HG03558 (cell line): ENCODE measurements at regions not wholly inside any gene's neighbourhood (a gene's known extent, or its start where the extent isn't known, plus 50 kb on each side); places are given as distances from the start of the nearest gene placed in this dataset.

Experiments
- ATAC-seq: cut with Tn5 transposase; IDR thresholded peaks from one replicate; pipeline ENCODE4 v1.9.1; 2021; ENCODE audit warnings: moderate number of reproducible peaks; ENCODE audit not compliant: unreplicated experiment; ENCODE audit errors: extremely low read depth

GRCh38 chr2:41119489-41119888, 667.6 kb upstream of the SLC8A1 start:
- ATAC-seq, result no peak

DNA sequence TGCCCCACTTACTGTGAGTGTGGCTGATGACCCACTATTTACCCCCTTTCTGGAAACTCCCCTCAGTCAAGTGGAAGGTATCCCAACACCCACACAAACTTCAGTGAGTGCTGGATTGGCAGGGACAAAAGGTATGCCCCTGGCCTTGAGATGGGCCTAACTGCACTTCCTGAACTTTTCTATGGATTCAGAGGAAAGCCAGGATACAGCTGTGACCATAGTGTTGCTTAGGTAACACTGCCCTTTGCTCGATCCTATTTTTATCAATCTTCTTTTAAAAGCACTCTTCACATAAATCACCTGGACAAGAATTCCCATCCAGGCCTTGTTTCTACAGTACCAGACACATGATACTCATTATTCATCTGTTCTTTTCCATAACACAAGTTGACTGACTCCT, 671.5 kb upstream of the SLC8A1 start:
- no peak for ATAC-seq

GRCh38 chr2:41127351-41127750, 675.5 kb upstream of the SLC8A1 start:
- ATAC-seq, result no peak

GRCh38 chr2:41129988-41130387, 678.1 kb upstream of the SLC8A1 start:
- no peak for ATAC-seq

DNA sequence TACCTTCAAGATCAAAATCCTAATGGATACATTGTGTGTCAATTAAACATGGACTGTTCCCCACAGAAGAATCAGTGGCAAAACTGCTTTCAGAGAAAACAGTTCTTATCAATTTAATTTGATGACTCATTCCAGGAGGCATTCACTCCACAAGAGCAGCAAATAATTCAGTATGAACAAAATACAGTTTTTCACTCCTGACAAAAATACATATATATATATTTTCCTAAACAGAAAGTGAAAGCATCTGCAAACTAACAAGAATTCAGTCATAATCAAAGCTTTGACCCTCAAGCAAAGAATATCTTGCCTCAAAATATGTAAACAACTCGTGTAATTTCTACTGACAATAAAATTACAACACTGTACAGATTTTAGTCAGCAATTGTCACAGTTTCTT, 685.1 kb upstream of the SLC8A1 start:
- ATAC-seq, result no peak

DNA sequence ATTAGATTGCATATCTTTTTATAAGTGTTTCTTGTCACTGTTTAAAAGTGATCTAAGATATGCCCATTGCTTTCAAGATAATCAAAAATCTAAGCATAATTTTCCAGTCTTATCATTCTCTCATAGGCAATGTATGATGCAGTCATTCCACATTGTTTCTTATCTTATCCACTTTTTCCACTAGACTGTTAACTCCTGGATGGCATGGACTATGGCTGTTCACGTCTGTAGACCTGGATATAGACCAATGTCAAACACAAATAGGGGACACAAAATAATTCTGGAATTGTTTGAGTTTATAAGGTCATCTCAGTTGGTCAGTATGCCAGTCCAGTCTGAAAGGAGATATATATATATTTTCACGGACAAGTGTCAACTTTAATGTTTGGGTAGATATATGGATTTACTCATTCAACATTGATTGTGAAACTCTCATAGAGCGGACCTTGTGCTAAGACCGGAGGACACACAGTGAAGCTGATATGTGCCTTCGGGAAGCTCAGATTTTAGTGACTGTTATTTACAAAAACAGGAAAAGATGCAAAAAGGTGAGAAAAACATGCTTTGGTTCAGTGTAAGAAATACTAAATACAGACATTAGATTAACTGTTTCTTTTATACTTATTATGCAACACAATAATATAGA, 689.4 kb upstream of the SLC8A1 start:
- ATAC-seq, result no peak

- ATAC-seq, result no peak
Measured at GRCh38 chr2:41142478-41142877, 690.6 kb upstream of the SLC8A1 start.

DNA sequence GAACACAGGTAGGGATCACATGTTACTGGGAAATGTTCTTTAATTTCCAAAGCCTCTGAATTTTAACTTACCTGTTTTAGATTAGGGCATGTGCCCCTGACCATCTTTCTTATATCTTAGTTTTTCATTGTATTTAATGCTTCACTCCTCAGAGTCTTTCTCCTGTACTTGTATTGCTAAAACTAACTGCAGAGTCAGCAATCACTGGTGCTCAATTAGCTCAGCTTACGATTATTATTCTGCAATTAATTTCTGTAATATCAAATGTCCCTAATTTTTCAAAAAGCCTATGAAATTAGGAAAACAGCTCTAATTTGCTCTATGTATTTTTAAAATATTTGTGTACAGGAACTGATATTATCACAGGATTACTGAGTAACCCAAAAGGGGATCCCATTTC, 693.2 kb upstream of the SLC8A1 start:
- ATAC-seq, result no peak

DNA sequence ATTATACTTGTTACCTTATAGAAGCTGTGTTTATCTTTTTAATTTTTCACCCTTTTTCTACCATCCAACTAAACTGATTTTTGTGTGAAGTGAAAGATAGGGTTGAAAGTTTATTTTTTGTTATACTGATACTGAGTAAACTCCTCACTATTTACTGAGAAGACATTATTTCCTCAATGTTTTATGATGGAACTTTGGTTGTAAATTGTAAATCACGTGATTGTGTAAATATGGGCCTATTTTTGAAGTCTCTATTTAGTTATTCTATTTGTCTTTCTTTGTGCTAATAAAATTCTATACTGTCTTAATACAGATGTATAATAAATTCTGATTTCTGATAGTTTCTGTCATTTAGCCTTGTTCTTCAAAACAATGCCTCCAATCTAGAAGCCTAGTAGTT, 697.2 kb upstream of the SLC8A1 start:
- no peak for ATAC-seq

DNA sequence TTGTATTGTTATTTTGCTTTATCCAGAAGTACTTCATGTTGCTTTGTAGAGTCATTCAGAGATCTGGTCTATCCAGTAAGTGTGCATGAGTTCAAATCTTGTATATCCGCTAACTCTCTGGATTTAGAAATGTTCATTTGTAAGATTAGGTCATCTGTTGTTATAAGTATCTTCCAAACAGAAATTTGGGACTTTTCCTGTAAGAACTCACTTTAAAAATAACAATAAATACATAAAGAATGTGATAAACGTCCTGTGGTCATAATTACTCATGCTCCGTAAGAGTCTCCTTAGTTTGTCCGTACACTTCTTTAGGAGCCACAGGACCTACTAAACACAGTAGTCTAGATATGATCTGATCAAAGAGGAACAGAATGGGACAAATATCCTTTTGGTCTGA, 699.9 kb upstream of the SLC8A1 start:
- ATAC-seq, result no peak

GRCh38 chr2:41152318-41152717, 700.4 kb upstream of the SLC8A1 start:
- ATAC-seq, result no peak

GRCh38 chr2:41160439-41160838, 708.5 kb upstream of the SLC8A1 start:
- ATAC-seq, result no peak

DNA sequence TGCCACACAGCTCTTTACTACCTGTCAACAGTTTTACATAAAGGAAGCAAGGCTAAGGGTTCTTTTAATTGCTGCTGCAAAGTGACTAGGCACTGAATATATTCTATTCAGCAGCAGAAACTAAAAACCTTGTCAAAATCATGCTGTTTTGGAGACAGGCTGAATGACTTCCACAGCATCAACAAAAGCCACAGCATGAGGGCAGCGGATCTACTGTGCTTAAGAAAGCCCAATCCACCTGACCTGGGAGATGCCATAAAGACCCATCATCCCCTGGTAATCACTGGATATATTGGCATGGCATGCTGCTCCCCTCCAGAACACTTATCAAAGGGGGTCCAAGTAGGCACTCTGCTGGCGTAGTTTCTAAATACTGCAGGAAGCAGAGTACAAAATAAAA, 715.1 kb upstream of the SLC8A1 start:
- no peak for ATAC-seq

DNA sequence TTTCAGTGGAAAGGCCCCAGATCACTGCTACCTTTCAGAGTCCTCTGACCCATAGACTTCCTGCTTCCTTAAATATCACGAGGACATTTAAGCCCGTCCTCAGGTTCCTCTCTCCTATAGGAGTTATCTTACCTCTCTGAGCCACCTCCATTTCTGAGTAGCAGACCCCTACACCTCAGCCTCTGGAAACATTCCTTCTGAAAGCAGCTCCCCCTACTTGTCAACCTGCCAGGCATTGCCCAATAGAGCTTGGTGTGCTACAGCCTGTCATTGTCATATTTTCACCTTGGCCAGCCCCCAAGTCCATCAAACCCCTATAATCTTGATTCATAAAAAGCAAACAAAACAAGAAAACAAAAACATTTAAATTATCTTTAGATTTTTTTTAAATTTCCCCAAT, 717.9 kb upstream of the SLC8A1 start:
- no peak for ATAC-seq

DNA sequence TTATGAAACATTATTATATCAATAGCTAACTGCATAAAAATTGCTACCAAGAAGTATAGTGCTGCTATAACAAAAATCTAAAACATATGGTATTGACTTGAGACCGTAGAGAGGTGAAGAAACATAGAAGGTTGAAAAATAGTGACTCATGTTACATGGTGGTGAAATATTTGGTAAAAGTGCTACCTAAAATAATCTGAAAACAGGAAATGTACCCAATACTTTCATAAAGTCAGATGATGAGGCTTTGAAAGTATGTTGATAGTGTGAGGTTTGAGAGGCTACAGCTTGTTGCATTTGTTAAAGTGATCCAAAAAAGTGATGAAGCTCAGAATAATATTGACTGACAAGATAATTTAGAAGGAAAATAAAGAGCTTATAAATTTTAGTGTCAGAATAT, 718.7 kb upstream of the SLC8A1 start:
- no peak for ATAC-seq

DNA sequence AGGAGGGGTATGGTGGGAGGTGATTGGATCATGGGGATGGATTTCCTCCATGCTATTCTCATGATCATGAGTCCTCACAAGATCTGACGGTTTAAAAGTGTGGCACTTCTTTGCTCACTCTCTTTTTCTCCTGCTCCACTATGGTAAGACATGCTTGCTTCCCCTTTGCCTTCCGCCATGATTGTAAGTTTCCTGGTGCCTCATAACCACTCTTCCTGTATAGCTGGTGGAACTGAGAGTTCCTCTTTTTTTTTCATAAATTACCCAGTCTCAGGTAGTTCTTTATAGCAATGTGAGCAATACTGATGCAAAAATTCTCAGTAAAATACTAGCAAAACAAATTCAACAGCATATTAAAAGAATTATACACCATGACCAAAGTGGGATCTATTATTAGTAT, 728.5 kb upstream of the SLC8A1 start:
- ATAC-seq, result no peak

GRCh38 chr2:41182961-41183360, 731.1 kb upstream of the SLC8A1 start:
- ATAC-seq, result no peak

GRCh38 chr2:41187376-41188122, 735.7 kb upstream of the SLC8A1 start:
- no peak for ATAC-seq

DNA sequence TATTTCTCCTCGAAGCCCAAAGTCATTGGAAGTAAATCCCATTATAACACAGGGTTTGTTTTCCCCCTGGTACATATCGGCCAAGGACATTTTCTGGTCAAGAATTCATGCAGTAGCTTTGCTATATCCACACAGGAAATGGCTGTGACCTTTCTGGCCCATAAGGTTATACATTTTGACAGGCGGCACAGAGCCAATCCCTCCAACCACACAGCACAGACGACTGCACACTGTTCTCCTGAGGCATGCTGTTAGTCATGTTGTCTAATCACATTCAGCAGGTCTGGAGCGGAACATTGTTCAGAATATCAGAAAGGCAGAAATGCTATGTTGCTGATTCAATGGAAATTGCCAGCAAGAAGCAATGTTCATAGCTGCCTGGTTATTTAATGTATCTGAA, 742.3 kb upstream of the SLC8A1 start:
- no peak for ATAC-seq

DNA sequence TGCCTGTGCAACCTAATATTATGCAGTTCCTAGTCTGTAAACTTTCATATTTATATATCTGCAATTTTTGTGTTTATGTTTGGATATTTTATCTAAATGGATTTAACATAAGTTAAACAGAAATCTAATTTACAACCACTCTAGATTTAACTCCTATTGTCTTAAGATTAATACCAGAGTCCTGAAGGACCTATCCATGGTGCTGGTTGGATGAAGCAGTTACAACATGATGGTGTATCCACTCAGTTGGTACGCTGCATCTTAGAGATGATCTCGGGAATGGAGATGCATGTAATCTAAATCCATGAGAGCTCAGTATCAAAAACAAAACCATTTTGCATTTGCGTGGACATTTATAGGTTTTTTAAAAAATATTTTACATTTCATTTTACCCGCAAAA, 745.9 kb upstream of the SLC8A1 start:
- no peak for ATAC-seq

- no peak for ATAC-seq
Measured at GRCh38 chr2:41199334-41199733, 747.4 kb upstream of the SLC8A1 start.

DNA sequence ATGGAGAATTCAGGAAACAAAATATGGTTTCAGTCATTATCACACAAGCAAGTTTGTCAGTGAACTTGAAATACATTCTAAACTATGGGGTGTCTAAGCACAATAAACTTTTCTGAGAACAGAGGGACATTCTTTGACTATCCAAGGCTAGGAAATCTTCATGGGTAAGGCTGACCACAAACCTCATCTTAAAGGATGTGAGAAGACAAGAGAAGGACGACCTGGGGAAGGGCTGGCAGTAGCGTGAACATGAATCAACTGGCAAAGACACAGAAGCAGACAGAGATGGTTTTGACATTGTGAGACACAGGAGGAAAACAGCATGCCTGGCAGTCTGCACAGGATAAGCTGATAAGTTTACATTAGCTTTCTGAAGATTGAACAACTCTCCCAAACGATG, 752.4 kb upstream of the SLC8A1 start:
- no peak for ATAC-seq
